ENCODE measurements at regions not wholly inside any gene's neighbourhood (a gene's known extent, or its start where the extent isn't known, plus 50 kb on each side); places are given as distances from the start of the nearest gene placed in this dataset.

DNA sequence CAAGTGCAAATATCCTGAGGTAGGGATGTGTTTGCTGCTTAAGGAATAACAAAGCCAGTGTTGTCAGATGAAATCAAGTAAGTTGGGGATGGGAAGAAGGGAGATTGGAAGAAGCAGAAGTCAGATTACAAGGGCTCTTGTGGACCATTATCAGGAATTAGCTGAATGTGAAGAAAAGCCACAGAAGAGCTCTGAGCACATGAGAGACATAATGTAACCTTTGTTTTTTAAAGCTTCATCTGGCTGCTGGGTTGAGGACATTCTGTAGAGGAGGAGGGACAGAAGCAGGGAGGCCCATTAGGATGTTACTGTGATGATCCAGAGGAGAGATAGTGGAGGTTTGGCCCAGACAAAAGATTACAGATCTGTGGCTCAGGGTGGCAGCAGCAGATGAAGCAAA, 111.7 kb downstream of the DUSP10 start:
- no peak for DNase-seq (ENCODE audit: low read depth)

DNA sequence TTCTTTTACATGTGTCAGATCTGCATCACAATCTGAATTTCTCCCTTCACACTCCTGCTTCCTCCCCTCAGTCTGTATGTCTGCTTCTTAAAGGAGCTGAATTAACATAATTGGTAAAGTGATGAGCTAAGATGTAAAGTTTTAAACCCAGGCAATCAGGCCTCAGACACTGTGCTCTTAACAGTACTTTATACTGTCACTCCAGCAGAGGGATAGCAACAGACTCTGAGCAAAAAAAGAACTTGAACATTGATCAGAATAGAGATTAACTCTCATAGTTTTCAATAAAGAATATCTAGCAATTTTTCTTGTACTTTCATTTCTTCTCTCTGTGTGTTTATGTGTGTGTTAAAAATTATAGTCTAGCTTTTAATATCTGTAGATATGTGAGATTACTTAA, 110.3 kb downstream of the DUSP10 start:
- no peak for DNase-seq (ENCODE audit: low read depth)

DNA sequence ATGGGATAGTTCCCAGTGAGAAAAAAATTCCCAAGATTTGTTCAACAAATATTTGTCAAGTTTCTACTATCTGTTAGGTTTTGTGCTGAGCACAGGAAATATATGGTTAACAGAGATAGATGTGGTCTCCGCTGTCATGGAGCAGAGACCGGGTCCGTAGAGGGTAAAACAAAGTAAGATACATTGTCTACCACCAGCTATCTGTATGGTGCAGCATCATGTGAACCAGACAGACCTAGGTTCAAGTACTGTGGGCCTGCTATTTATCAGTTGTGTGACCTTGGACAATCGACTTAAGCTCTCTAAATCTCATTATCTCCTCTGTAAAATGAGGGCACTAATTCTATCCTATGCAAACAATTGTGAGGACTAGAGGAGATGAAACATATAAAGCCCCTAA, 109.8 kb downstream of the DUSP10 start:
- DNase-seq (ENCODE audit: low read depth), result no peak

DNA sequence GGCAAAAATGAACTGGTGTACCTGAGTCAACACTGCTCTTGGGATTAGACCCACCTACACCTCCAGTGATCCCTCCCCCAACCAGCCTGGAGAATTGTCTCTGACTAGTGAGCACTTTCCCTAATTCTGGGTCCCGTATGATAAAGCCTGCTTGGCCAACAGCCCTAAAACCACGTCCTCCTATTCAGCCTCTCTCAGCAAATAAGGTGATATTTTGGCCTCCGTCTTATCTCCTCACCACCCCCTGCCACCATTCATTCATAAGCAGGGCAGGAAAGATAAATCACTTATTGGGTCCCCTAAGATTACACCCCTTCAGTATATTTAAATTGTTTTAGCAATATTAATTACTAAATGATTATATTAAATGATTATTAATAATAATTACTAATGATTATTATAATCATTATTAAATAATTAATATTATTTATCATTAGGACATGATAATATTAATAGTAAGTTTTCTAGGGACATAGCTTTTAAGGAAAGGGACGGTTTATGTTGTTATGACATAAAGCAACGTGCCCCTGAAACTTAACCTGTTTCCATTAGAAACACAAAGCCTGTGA, 108.0 kb downstream of the DUSP10 start:
- no peak for DNase-seq (ENCODE audit: low read depth)

DNA sequence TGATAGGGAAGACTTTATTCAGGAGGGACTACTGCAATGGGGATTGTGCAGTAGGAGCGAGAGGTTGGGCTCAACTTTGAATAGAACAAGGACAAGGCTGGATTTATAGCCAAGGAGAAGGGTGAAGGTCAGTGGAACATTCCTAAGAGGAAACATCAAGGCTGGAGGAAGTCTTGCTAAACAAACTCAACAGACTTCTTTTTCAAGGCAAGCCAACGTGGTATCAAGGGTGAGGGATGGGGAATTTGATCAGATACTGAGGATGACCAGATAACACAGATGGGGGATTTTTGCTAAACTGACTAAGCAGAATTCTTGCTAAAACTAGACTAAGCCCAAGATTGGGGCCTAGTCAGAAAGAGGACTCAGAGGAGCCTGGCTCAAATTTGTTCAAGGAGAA, 107.3 kb downstream of the DUSP10 start:
- DNase-seq (ENCODE audit: low read depth), result no peak

DNA sequence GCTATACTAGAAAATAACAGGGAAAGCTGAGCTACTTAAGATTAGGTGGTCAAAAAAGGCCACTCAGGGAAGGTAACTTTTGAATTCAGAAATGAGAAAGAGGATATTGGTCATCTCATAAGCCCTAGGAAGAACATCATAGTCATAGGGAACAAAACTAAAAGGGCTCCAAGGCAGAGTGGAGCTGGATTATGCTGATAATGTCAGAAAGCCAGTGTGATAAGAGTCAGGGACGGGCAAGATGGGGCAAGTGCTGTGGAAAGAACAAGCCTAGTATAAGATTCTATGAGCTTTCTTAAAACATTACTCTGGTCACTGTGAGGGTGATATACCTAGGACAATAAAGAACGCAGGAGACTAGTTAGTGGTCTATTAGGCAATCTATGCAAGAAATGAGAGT, 106.6 kb downstream of the DUSP10 start:
- no peak for DNase-seq (ENCODE audit: low read depth)

DNA sequence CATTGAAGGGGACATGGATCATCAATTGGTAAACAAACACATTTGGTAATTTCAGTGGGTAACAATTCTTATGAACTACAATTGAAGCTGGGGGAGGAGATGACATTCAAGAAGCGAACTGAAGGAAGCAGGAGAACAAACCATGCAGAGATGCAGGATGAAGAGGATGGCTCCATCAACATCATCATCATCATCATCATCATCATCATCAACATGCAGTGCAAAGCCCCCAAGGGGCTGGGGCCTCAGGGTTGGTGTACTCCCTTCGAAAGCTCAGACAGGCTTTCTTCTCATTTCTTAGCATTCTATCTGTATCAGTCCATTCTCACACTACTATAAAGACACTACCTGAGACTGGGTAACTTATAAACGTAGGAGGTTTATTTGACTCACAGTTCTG, 105.8 kb downstream of the DUSP10 start:
- no peak for DNase-seq (ENCODE audit: low read depth)

DNA sequence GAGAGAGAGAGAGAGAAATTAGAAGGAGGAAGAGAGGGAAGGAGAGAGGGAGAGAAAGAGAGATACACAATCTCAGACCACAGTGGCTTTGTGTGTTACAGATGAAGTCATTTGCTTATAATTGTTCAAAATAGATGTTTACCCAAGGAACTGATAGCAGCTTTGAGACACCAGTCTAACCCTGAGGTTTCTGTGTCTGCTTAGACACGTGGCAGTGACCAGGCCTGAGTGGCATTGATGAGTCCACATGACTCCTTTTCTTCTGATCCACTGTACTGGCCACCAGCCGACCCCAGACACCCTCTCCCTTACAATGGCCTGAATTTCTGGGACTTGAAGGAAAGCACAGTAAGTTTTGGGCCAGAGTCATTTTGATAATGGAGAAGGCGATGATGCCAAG, 104.9 kb downstream of the DUSP10 start:
- DNase-seq (ENCODE audit: low read depth), result no peak

DNA sequence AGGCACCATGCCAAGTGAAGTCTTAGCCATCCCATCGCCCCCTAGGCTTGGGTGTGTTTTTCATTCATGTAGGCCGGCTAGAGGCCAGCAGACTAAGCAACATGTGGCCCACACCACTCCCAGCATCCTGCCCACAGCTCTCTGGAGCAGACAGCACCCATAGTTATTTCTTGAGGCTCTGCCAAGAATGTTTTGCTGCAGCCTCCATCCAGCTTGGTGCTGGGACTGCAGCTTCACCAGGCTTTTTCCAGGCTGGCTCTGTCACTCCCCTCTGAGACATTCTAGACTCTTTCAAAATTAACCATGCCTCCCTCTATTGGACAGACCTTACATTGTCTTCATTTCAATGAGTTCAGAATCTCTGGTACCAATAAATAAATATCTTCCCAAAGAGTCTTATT, 104.2 kb downstream of the DUSP10 start:
- DNase-seq (ENCODE audit: low read depth), result peak; percentile 75

DNA sequence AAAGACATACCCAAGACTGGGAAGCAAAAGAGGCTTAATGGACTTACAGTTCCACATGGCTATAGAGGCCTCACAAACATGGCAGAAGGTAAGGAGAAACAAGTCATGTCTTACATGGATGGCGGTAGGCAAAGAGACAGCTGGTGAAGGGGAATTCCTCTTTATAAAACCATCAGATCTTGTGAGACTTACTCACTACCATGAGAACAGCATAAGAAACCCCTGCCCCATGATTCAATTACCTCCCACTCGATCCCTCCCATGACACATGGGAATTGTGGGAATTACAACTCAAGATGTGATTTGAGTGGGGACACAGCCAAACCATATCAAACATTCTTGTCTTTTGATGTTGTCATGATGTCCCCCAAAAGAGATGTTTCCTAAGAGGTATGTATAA, 103.3 kb downstream of the DUSP10 start:
- no peak for DNase-seq (ENCODE audit: low read depth)

DNA sequence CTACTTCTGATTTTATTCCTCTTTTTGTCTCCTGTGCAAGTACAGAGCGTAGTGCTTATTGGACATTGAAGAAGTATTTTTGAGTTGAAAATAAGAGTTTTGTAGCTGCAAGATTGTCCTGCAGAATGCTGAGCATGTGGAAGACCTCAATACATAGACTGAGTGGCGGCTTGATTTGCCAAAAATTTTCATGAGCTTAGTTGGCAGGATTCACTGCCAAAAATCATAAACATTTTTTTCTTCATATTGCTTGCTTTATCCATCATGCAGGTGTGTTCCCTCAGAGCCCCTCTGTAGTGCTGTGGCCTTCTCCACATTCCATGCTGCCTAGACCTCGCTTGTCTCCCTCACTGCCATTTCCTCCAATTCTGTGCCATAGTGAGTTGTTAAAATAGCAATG, 100.1 kb downstream of the DUSP10 start:
- DNase-seq (ENCODE audit: low read depth), result no peak

DNA sequence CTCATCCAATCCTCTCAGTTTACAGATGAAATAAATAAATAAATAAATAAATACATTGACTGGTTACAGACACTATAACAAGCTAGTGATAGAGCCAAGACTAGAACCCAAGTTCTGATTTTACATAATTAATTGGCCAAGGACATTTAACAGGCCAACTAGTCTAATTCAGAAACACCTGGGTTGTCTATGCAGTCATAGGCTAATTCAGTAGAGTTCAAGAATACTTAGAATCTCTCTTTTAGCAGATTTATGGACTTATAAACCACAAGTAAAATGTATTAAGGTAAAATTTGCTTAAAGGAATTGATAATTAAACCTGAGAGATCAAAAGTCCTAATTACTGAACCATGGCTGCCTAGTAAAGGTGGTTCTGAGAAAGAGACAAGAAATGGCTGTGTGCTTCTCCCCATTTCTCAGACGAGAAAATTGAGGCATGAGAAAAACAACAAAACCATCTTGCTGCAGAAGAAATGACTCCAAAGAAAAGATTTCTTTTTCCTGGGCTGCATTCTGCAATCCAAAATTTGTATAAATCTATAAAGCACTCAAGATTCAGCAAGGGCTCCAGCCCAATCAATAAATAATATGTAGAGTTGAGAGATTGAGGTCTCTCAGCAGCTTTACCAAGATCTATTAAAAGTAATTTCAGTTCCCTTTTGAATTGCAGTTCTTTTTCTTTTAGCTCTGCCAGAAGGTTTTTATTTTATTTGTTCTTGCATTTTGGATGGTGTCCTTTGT, 98.3 kb downstream of the DUSP10 start:
- no peak for DNase-seq (ENCODE audit: low read depth)

DNA sequence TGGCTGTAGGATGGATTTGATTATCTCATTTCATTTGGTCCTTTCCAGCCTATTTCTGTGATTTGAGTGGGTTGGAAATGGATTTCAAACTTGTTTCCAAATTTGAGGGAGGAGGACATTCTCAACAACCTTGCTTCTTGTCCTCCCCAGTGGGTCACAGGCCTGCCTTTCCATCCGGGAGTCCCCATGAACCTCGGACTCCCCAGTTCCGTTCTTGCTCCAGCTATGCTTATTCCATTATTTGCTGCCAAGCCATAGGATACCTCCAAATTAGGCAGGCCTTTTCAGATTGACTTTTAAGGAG, 97.8 kb downstream of the DUSP10 start:
- DNase-seq (ENCODE audit: low read depth), result no peak

DNA sequence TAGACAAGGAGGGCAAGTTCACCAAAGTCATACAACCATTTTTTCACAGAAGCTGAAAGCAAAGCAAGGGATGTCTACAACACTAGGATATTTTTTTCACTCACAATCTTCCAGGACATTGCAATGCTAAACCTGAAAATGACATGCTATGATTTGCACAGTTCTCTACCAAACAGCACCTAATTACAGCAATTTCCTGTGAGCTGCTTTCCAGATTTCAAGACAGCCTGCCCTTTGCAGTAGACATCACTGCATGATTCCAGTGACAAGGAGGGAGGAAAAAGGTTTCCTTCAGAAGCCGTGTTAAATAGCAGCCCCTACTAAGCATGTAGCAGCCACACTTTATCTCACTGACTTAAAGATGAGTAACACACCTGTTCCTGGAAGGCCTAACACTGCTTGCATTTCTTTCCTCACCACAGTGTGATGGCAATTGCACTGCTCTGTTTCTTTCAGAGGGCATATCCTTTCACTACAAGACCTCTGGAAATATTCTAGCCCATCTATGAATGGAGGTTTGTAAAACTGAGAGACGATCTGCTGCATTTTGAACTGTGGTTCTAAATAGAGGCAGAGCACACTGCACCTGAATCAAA, 97.1 kb downstream of the DUSP10 start:
- DNase-seq (ENCODE audit: low read depth), result no peak

DNA sequence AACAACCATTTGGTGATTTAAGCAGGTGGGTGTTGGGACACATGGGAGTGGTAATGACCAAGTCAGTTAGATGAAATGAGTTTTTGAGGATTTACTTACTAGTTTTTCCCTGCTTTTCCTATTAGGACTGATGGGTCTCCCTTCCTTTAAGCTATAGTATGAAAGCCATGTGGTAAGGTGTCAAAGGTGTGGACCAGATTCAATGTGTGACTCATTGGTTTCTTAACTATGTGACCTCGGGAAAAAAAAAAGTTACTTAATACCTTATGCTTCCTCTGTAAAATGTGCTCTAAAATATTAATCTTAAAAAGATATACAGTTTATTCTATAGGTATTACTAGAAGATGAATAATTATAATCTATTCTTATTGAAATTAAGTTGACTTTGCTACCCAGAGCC, 93.7 kb downstream of the DUSP10 start:
- no peak for DNase-seq (ENCODE audit: low read depth)

Measured in RPMI7951 (cell line).